Mucosa of stomach (tissue), 1 donor: ENCODE measurements at regions not wholly inside any gene's neighbourhood (a gene's known extent, or its start where the extent isn't known, plus 50 kb on each side); places are given as distances from the start of the nearest gene placed in this dataset.
"Not testable (repeated sequence)": the region's sequence is repeated elsewhere in the genome, so short reads cannot be mapped to it uniquely, and the experiment has no call there.

ENCODE experiments used
- H3K27me3 ChIP-seq: one replicate; pipeline ENCODE4 v1.7.0; 2013; ENCODE audit warnings: mild to moderate bottlenecking, low read length; ENCODE audit not compliant: control insufficient read depth, insufficient read depth
- H3K36me3 ChIP-seq: one replicate; pipeline ENCODE4 v1.7.0; 2013; ENCODE audit warnings: low read length; ENCODE audit not compliant: control insufficient read depth, insufficient read depth
- H3K4me1 ChIP-seq: one replicate; pipeline ENCODE4 v1.7.0; 2013; ENCODE audit warnings: mild to moderate bottlenecking, low read length; ENCODE audit not compliant: control insufficient read depth, insufficient read depth
- H3K4me3 ChIP-seq: one replicate; pipeline ENCODE4 v1.7.0; 2013; ENCODE audit warnings: low read length
- H3K9ac ChIP-seq: one replicate; pipeline ENCODE4 v1.7.0; 2013; ENCODE audit warnings: mild to moderate bottlenecking, low read length, moderate library complexity
- H3K9me3 ChIP-seq: one replicate; pipeline ENCODE4 v1.7.0; 2013; ENCODE audit warnings: mild to moderate bottlenecking, low read length, moderate library complexity; ENCODE audit not compliant: control insufficient read depth
- donor health status: Pancreatic carcinoma.

DNA sequence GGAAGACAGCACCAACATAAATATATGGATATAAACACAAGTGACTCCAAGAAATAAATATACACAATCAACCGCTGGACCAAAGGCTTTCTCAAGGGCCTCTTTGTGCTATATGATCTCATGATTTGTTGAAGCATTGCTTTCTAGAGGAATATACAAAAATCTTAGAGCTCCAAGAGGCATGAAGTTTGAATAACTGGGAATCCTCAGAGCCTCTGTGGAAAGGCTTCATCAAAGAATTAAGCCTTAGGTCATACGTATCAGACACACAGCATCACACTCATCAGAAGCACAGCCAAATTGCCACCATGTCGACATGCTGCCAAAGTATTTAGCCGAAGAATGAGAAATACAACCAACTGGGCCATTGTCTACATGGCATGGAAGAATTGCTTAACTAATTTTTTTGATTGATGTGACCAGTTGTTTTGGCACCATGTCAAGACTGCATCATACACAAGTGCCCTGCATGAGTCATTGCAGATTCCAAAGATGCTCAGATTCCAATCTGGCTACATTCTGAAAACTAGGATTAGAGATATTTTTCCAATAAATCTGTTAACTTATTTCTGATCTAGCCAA lies 860.6 kb upstream of the ZEB2 start:
- Histone ChIP-seq H3K4me3 (no peak overlapping the region), H3K4me1 (no peaks in the 10 kb centered on the region), H3K36me3 (no peaks in the 10 kb centered on the region), H3K9ac (no peak overlapping the region), H3K9me3 (no peaks in the 10 kb centered on the region), H3K27me3 (no peaks in the 10 kb centered on the region)

DNA sequence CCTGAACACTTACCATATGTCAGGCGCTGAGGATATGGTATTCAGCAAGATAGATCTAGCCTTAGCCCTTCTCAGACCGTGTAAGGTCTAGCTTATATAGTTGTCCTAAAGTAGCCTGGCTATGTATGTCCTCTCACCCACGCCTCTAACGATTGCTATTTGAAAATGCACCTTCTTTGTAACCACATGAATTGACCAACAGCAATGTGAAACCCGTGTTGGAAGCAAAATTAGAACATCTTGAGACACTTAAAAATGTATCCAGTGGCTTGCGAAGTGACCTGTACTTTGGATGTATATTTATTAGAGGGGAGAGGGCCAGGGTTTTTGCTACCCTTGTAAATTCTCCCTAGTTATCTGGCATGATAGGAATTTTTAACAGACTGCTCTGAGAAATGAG lies 860.0 kb upstream of the ZEB2 start:
- H3K9ac ChIP-seq = no peak overlapping the region
- H3K9me3 ChIP-seq = no peaks in the 10 kb centered on the region
- no peak overlapping the region for H3K4me3 ChIP-seq
- no peaks in the 10 kb centered on the region for H3K36me3 ChIP-seq
- no peaks in the 10 kb centered on the region for H3K4me1 ChIP-seq
- no peaks in the 10 kb centered on the region for H3K27me3 ChIP-seq

DNA sequence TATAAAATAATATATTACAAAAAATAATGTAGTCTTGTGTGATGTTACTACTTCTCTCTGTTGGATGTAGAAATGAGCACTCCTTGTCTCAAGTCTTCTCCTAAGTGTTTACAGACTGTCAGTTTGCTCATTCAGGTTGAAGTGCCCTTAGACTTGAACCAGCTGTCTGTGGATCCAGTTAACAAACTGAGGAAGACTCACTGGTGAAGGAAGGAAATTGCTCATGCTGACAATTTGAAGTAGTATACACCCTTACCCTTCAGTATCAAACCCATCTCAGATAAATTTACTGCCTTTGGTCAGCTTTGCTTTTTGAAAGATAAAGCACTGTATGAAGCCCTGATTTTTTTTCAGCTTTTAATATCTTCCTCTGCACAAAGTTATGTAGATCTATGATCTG lies 854.2 kb upstream of the ZEB2 start:
- Histone ChIP-seq H3K9ac (no peak overlapping the region), H3K9me3 (no peaks in the 10 kb centered on the region), H3K4me1 (no peaks in the 10 kb centered on the region)

DNA sequence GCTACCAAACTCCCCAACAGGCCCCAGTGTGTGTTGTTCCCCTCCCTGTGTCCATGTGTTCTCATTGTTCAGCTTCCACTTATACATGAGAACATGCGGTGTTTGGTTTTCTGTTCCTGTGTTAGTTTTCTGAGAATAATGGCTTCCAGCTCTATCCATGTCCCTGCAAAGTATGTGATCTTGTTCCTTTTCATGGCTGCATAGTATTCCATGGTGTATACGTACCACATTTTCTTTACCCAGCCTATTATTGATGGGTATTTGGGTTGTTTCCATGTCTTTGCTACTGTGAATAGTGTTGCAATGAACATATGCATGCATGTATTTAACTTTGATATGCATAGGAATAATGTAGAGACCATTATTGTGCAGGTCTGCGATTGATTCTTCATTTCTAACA lies 847.4 kb upstream of the ZEB2 start:
- H3K4me1 ChIP-seq, H3K4me3 ChIP-seq, H3K9me3 ChIP-seq, H3K9ac ChIP-seq, H3K36me3 ChIP-seq, H3K27me3 ChIP-seq: not testable (repeated sequence)

More for the DNA sequence above, 854.2 kb upstream of the ZEB2 start:
- Histone ChIP-seq H3K36me3 (no peaks in the 10 kb centered on the region), H3K4me3 (no peak overlapping the region), H3K27me3 (no peaks in the 10 kb centered on the region)

DNA sequence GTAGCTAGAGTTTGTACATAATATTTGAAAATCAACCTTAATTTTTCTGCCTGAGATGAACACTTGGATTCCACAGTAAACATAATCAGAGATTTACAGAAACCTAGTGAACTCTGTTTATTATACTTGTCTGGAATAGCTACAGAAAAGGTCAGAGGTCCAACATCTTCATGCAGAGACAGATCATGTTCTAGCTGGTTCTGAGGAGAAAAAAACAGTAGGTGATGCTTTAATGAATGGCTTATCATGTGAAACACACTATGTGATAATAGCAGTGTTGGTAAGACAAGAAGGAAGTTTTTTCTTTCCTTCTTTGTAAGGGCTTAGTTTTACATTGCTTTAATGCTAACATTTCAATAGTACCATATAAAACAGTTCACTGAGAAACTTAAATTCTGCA lies 846.4 kb upstream of the ZEB2 start:
- Histone ChIP-seq H3K4me3 (no peak overlapping the region), H3K9ac (no peak overlapping the region), H3K27me3 (no peaks in the 10 kb centered on the region), H3K4me1 (no peaks in the 10 kb centered on the region), H3K9me3 (no peaks in the 10 kb centered on the region), H3K36me3 (no peaks in the 10 kb centered on the region)

DNA sequence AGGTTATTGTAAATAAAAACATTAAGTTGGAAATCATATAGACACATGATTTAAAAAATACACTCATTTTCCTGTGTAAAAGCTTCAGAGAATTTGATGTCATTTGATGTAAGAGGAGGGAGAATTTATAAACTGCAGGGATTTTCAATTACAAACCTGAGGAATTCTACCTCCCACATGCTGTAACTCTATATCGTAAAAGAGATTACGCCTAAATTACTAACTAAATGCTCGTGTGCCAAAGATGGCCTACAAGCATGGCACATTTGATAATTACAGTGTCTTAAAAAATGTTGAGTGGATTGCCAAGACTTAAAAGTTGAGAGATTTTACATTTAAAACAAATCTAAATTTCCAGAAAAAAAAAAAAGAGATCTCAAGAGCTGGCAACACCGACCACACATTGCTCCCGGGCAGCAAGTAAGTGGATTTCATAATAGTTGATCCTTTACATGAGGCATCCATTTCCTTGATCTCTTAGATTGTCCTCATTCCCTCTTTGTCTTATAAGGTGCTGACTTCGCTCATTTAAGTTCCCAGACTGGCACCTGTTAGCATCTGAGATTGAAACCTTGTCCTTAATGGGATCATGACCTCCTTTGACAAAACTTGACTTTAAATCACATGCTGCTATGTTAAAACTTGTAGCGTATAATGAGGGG lies 840.3 kb upstream of the ZEB2 start:
- Histone ChIP-seq H3K9ac (no peak overlapping the region), H3K27me3 (no peaks in the 10 kb centered on the region), H3K36me3 (no peaks in the 10 kb centered on the region), H3K9me3 (no peaks in the 10 kb centered on the region), H3K4me3 (no peak overlapping the region), H3K4me1 (no peaks in the 10 kb centered on the region)

DNA sequence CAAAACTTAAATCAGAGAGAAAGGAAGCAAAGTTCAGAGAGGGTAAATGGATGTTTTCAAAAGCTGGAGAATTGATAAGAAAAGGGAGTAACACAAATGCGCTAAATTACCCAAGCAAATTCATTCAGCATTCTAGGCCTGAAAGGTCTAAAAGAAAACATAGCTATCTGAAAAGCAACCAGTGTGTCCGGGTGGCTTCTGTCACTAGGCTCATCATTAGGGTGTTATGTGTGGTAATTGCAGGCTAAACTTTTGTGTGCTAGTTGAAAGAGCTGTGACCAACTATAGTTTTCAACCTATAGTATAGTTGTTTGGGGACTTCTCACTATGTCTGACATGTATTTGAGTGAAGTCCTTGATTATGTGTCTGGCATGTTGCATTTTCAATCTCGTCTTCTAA lies 839.6 kb upstream of the ZEB2 start:
- no peak overlapping the region for H3K4me3 ChIP-seq
- H3K4me1 ChIP-seq = no peaks in the 10 kb centered on the region
- no peaks in the 10 kb centered on the region for H3K9me3 ChIP-seq
- no peak overlapping the region for H3K9ac ChIP-seq
- no peaks in the 10 kb centered on the region for H3K27me3 ChIP-seq
- H3K36me3 ChIP-seq = no peaks in the 10 kb centered on the region

DNA sequence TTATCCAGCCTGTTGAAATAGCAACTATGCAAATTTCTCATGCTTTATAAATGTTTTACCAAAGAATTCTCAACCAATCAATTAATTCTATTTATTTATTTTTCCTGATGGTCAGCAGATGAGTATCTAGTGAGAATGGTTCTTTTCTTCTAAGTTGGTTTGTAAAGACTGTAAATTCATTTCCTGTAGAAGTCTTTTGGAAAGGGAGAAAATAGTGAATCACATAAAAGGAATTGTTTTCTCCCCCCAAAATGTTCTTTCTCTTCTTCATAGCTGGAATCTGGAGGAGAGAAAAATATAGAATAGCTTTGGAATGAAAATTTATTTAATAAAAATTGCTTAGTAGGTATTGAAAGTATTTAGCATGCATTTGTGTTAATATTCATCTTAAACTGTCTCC lies 836.1 kb upstream of the ZEB2 start:
- no peaks in the 10 kb centered on the region for H3K9me3 ChIP-seq
- no peak overlapping the region for H3K9ac ChIP-seq
- H3K27me3 ChIP-seq = no peaks in the 10 kb centered on the region
- H3K4me3 ChIP-seq = no peak overlapping the region
- no peaks in the 10 kb centered on the region for H3K36me3 ChIP-seq
- H3K4me1 ChIP-seq = no peaks in the 10 kb centered on the region

DNA sequence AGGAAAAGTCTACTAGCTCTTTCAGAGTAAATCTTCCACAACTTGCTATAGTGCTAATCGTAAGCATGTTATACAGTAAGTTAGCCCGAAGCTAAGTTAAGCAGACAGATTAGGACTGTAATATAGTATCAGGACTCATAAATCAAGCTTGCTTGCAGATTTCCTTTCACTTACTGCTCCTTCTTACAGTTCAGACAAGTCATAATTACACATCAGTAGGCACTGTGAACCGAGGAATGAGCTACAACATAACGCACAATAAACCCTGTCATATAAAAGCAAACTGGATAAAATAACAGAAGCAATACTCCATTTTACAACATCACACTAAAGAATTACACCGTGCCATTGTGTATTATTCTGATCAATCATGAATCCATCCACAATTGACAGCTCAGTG lies 832.6 kb upstream of the ZEB2 start:
- no peaks in the 10 kb centered on the region for H3K4me1 ChIP-seq
- no peaks in the 10 kb centered on the region for H3K9me3 ChIP-seq

DNA sequence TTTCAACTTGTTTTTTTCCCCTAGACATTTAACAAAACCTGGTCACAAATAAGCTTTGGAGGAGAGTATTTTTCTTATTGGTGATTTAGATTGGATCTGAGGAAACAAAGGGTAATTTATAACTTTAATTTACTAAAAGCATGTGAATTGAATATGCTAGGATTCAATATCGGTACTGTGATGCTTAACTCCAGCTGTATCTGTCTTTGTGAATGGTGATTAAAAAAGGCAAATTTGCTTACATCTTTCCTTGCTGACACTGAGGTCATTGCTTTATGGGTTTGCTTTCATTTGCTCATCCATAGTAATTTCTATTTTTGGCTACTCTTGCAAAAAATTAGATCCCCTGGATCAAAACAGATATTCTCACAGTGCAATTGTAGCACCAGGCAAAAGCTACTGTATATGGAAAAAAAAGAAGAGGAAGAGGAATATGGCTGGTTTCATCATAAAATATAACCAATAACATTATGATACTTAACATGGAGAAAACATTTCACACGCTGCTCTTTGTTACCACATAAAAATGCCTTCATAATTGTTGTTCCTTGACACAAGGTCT lies 832.0 kb upstream of the ZEB2 start:
- Histone ChIP-seq H3K4me3 (no peak overlapping the region), H3K27me3 (no peaks in the 10 kb centered on the region), H3K36me3 (no peaks in the 10 kb centered on the region), H3K9me3 (no peaks in the 10 kb centered on the region), H3K4me1 (no peaks in the 10 kb centered on the region), H3K9ac (no peak overlapping the region)

More for the DNA sequence above, 832.6 kb upstream of the ZEB2 start:
- H3K27me3 ChIP-seq = no peaks in the 10 kb centered on the region
- no peak overlapping the region for H3K4me3 ChIP-seq
- no peaks in the 10 kb centered on the region for H3K36me3 ChIP-seq
- H3K9ac ChIP-seq = no peak overlapping the region

DNA sequence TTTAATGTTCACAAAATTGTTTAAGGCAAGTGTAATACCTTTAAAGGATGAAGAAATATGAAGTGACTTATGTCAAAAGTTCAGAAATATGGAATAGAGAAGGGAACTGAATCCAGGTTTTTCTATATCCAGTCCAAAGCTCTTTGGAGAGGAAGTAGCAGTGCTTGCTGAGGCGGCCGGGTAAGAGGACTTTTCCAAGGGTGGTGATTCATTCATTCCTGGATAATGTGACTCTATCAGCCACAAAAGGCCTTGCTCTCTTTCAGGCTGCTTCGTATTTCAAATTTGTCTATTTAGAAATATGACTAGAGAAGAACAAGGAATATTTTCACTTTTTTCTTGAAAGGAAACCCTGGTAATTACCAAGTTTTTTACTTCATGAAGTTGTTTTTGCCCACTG lies 830.1 kb upstream of the ZEB2 start:
- H3K27me3 ChIP-seq = no peaks in the 10 kb centered on the region
- H3K9ac ChIP-seq = no peak overlapping the region
- no peaks in the 10 kb centered on the region for H3K9me3 ChIP-seq
- H3K4me3 ChIP-seq = no peak overlapping the region
- H3K4me1 ChIP-seq = no peaks in the 10 kb centered on the region
- no peaks in the 10 kb centered on the region for H3K36me3 ChIP-seq

DNA sequence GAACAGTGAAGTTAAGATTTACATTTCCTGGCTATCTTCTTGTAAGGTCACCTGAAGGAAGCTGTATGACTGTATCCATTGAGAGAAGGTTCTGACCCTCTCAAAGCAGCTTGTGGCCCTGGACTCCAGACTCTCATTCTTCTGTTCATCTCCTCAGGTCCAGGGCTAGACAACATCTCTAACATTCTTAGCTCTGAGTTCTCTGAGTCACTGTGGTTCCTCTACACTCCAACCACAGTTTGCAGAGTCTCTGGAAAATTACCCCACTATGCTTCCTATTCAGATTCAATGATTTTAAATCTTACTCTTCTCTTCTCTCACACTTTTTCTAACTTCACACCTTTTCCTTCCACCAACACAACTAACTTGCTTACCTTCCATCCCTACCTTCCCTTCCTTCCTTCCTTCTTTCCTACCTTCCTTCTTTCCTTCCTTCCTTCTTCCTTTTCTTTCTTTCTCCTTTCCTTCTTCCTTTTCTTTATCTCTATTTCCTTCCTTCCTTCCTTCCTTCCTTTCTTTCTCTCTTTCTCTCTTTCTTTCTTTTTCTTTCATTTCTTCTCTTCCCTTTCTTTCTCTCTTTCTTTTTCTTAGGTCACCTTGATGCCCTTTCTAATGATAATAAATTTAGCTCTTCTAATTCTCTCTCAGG lies 824.3 kb upstream of the ZEB2 start:
- Histone ChIP-seq H3K9ac (no peak overlapping the region), H3K36me3 (no peaks in the 10 kb centered on the region), H3K4me3 (no peak overlapping the region), H3K27me3 (no peaks in the 10 kb centered on the region), H3K9me3 (no peaks in the 10 kb centered on the region), H3K4me1 (no peaks in the 10 kb centered on the region)
